GM12872 (cell line): ENCODE measurements at regions not wholly inside any gene's neighbourhood (a gene's known extent, or its start where the extent isn't known, plus 50 kb on each side); places are given as distances from the start of the nearest gene placed in this dataset.

Experiments
- TF ChIP-seq, protein P1 (sequence below): IDR thresholded peaks from 3 replicates; pipeline ENCODE4 v1.5.1; 2011; ENCODE audit warnings: low read depth, mild to moderate bottlenecking, low read length, moderate library complexity; ENCODE audit not compliant: insufficient read depth

DNA sequence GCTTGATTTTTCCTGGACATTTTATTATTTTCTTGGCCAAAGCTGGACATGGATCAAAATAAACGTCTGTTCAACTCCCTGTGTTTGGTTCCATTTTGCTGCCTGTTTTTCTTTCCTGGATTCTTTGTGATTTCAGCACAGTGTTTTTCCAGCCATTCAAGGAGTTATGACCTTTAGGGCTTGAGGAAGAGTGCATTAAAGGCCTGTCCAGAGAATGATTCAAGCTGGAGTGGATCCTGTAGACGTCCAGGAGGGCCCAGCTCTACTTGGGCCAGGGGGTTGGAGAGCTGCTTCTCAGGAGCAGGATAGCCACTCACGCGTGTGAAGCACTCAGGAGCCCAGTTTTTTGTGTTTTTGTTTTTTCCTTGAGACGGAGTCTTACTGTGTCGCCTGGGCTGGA lies 56.5 kb upstream of the IER3 start:
- TF ChIP-seq, protein P1, sequence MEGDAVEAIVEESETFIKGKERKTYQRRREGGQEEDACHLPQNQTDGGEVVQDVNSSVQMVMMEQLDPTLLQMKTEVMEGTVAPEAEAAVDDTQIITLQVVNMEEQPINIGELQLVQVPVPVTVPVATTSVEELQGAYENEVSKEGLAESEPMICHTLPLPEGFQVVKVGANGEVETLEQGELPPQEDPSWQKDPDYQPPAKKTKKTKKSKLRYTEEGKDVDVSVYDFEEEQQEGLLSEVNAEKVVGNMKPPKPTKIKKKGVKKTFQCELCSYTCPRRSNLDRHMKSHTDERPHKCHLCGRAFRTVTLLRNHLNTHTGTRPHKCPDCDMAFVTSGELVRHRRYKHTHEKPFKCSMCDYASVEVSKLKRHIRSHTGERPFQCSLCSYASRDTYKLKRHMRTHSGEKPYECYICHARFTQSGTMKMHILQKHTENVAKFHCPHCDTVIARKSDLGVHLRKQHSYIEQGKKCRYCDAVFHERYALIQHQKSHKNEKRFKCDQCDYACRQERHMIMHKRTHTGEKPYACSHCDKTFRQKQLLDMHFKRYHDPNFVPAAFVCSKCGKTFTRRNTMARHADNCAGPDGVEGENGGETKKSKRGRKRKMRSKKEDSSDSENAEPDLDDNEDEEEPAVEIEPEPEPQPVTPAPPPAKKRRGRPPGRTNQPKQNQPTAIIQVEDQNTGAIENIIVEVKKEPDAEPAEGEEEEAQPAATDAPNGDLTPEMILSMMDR, result no peak

DNA sequence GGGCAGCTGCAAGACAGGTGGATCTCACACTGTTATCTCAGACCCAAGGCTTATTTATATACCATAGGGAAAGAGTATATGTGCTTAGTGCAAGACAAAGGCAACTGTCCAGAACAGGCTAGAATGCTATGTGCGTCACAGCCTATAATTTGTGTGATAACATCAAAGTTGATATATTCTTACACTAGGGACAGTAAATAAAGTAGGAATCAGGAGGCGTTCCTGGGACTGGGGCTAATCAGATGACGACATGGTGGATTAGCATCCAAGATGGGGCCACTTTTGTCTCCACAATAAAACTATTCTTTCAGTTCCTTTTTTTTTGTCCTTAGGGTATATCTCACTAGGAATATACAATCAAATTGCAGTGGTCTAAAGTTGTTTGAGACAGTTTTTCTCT lies 54.9 kb upstream of the IER3 start:
- TF ChIP-seq, protein P1, result no peak

DNA sequence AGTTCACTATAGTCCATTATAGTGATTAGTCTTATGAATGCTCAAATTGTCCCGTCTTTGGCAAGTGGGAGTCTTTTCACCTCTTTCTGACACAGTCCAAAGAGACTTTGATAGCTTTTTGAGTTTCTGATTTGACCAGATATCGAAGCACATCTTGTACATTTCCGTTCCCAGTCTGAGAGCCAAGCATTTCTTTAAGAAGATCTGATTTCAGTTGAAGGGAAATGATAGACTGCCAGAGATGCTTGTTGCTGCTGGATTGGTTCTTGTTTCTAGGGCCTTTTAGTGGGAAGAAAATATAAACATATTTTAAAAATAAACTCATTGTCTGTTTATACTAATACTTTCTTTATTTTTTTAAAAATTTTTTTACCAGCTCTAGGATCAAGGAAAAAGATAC lies 54.1 kb upstream of the IER3 start:
- TF ChIP-seq, protein P1, result no peak

DNA sequence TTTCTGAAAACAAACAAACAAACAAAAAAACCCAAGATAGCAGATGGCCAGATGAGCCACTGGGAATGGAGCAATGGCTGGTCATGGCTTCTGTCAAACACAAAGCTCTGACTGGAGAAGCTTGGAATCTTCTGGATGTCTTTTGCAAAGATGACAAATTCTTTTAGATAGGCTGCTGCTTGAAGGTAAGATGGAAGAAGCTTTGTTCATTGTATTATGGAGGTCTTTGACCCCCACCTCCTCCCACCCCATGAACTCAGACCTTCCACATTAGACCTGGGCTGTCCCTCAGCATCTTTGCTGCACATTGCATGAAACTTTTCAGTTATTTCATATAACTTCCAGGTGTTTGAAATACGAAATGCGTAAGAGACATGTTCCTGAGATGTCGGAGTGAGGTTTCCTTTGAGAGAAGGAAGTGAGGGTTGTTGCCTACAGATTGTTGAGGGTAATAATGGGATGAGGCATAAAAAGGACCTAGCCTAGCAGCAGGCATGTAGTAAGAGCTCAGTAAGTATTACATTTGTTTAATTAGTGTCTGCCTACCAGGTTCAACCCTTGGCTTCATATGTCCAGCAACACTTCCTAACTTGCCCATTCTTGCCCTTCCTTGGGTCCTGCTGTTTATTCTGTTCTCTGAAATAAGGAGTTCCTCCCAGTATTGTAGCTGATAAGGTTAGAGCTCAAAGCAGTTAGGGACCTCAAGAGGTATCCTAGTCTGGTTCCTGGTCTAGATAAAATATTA lies 51.4 kb upstream of the IER3 start:
- TF ChIP-seq, protein P1, result no peak
